A549 (cell line): ENCODE measurements at regions not wholly inside any gene's neighbourhood (a gene's known extent, or its start where the extent isn't known, plus 50 kb on each side); places are given as distances from the start of the nearest gene placed in this dataset.

Experiments used
- KDM5A ChIP-seq: fragments of 200-600 bp; sonication (generic); IDR thresholded peaks from 2 replicates; pipeline ENCODE4 v1.6.1; 2016; ENCODE audit warnings: antibody characterized with exemption, mild to moderate bottlenecking
- MAX ChIP-seq: IDR thresholded peaks from 2 replicates; pipeline ENCODE4 v1.6.1; 2012
- RFX5 ChIP-seq: fragments of 450-650 bp; IDR thresholded peaks from 2 replicates; pipeline ENCODE4 v1.7.1; 2014; ENCODE audit warnings: antibody characterized with exemption, mild to moderate bottlenecking, moderate library complexity
- TF ChIP-seq, protein P1 (sequence below): fragments of >200 bp; sonication (Bioruptor Twin); formaldehyde crosslinking; IDR thresholded peaks from 3 replicates; pipeline ENCODE4 v1.5.1; 2016

DNA sequence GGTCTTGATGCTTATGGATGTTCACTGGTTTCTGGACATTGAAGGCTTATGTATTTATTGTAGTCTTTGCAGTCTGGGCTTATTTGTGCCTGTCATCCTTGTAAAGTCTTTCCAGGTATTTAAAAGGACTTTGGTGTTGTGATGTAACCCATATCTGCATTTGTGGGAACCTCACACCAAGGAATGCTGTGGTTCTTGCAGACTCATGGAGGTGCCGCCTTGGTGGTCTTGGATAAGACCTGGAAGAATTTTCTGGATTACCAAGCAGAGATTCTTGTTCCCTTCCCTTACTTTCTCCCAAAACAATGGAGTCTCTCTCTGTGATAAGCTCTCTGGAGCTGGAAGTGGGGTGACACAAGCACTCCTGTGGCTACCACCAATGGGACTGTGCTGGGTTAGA, 363.5 kb upstream of the NECTIN3 start:
- TF ChIP-seq KDM5A (no peak), MAX (no peak), RFX5 (no peak)
- TF ChIP-seq, protein P1, sequence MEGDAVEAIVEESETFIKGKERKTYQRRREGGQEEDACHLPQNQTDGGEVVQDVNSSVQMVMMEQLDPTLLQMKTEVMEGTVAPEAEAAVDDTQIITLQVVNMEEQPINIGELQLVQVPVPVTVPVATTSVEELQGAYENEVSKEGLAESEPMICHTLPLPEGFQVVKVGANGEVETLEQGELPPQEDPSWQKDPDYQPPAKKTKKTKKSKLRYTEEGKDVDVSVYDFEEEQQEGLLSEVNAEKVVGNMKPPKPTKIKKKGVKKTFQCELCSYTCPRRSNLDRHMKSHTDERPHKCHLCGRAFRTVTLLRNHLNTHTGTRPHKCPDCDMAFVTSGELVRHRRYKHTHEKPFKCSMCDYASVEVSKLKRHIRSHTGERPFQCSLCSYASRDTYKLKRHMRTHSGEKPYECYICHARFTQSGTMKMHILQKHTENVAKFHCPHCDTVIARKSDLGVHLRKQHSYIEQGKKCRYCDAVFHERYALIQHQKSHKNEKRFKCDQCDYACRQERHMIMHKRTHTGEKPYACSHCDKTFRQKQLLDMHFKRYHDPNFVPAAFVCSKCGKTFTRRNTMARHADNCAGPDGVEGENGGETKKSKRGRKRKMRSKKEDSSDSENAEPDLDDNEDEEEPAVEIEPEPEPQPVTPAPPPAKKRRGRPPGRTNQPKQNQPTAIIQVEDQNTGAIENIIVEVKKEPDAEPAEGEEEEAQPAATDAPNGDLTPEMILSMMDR = no peak
